22Rv1 (cell line): ENCODE measurements at regions not wholly inside any gene's neighbourhood (a gene's known extent, or its start where the extent isn't known, plus 50 kb on each side); places are given as distances from the start of the nearest gene placed in this dataset.

Source experiments
- CTCF ChIP-seq: fragments of 450-650 bp; IDR thresholded peaks from 2 replicates; pipeline ENCODE4 v1.5.1; 2017; ENCODE audit warnings: mild to moderate bottlenecking
- ZFX ChIP-seq: fragments of 450-650 bp; IDR thresholded peaks from 2 replicates; pipeline ENCODE4 v1.6.1; 2017; ENCODE audit warnings: antibody characterized with exemption, borderline replicate concordance

- TF ChIP-seq CTCF, result no peak
- TF ChIP-seq ZFX, result no peak
These were observed 183.4 kb downstream of the TNFSF18 start for GRCh38 chr1:172867216-172867818.
